CD4-positive, CD25-positive, alpha-beta regulatory T cell (primary cell): ENCODE measurements at regions not wholly inside any gene's neighbourhood (a gene's known extent, or its start where the extent isn't known, plus 50 kb on each side); places are given as distances from the start of the nearest gene placed in this dataset.

Experiments used
- ATAC-seq, 2 donors: fragments of 150-1000 bp; cut with Tn5 transposase; one replicate each; pipeline ENCODE4 v1.10.0; 2021; ENCODE audit warnings: low read depth in 2 of 2, moderate number of reproducible peaks in 2 of 2, moderate library complexity in 1 of 2
- DNase-seq, 3 donors: peaks; one replicate each; pipeline versions ENCODE4 v3.0.0 to v3.0.0-alpha.2; 2012 to 2022; ENCODE audit warnings: mixed read lengths in 1 of 3
- H3K27ac ChIP-seq: one replicate; pipeline ENCODE4 v1.7.0; 2013; ENCODE audit warnings: mild to moderate bottlenecking, low read length; ENCODE audit not compliant: insufficient read depth, poor library complexity, severe bottlenecking
- H3K27me3 ChIP-seq: one replicate; pipeline ENCODE4 v1.7.0; 2013; ENCODE audit warnings: low read length; ENCODE audit not compliant: control insufficient read depth, insufficient read depth
- H3K36me3 ChIP-seq: one replicate; pipeline ENCODE4 v1.7.0; 2013; ENCODE audit warnings: mild to moderate bottlenecking, low read length, moderate library complexity; ENCODE audit not compliant: control insufficient read depth, insufficient read depth
- H3K4me1 ChIP-seq: 2 replicates; pipeline ENCODE4 v1.7.0; 2013; ENCODE audit warnings: mild to moderate bottlenecking, low read length; ENCODE audit not compliant: insufficient read depth, control insufficient read depth, poor library complexity, severe bottlenecking
- H3K4me3 ChIP-seq: one replicate; pipeline ENCODE4 v1.7.0; 2013; ENCODE audit warnings: low read depth, mild to moderate bottlenecking, low read length, moderate library complexity
- H3K9me3 ChIP-seq, 2 experiments: 1 replicate in 1 of 2; 2 replicates in 1 of 2; pipeline ENCODE4 v1.7.0; 2013; ENCODE audit warnings: low read length in 2 of 2, mild to moderate bottlenecking in 1 of 2, moderate library complexity in 1 of 2; ENCODE audit not compliant: control insufficient read depth in 2 of 2
- H3K27ac Mint-ChIP-seq, 3 donors: one replicate each; pipeline ENCODE4 v1.8.0; 2020 to 2022; ENCODE audit warnings: mild to moderate bottlenecking in 3 of 3, mixed read lengths in 3 of 3, moderate library complexity in 2 of 3
- H3K27me3 Mint-ChIP-seq: one replicate; pipeline ENCODE4 v1.8.0; 2022; ENCODE audit warnings: mild to moderate bottlenecking, mixed read lengths
- H3K36me3 Mint-ChIP-seq: one replicate; pipeline ENCODE4 v1.8.0; 2020; ENCODE audit warnings: mixed read lengths
- H3K4me1 Mint-ChIP-seq, 4 donors: one replicate each; pipeline ENCODE4 v1.8.0; 2020 to 2022; ENCODE audit warnings: mixed read lengths in 4 of 4, mild to moderate bottlenecking in 1 of 4
- H3K4me3 Mint-ChIP-seq, 4 donors: one replicate each; pipeline ENCODE4 v1.8.0; 2020 to 2022; ENCODE audit warnings: mild to moderate bottlenecking in 4 of 4, mixed read lengths in 4 of 4, moderate library complexity in 3 of 4
- H3K9me3 Mint-ChIP-seq, 7 donors: one replicate each; pipeline ENCODE4 v1.8.0; 2020 to 2022; ENCODE audit warnings: mixed read lengths in 7 of 7, mild to moderate bottlenecking in 3 of 7, moderate library complexity in 2 of 7

DNA sequence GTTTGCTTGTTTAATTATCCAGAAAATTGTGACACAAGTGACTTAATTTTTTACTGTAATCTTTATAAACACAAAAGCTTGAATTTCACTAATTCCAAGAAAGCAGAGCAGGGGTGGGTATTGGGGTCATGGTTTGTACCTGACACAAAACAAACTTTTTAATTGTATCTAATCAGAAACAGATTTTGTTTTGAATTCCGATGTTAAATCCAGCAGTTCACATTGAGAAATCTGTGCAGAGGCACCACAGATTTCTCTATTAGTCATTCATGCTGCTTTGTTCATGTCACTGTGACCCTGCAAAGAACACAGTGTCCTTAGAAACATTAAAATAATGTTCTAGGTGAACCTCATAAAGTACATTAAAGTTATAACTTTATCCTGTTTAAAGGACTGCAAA lies 443.4 kb downstream of the NYAP2 start:
- Mint-ChIP-seq H3K9me3 (peaks cover 0 to 3% (median 0%) of the 10 kb centered on the region in 7 donors), H3K27me3 (no peaks in the 10 kb centered on the region), H3K27ac (no peak overlapping the region), H3K4me3 (no peak overlapping the region), H3K4me1 (no peaks in the 10 kb centered on the region), H3K36me3 (no peaks in the 10 kb centered on the region)
- ATAC-seq (no peak), DNase-seq (no peak)
- Histone ChIP-seq H3K27ac (no peak overlapping the region), H3K4me1 (no peaks in the 10 kb centered on the region), H3K9me3 (no peaks in the 10 kb centered on the region), H3K36me3 (no peaks in the 10 kb centered on the region), H3K27me3 (no peaks in the 10 kb centered on the region), H3K4me3 (no peak overlapping the region)

DNA sequence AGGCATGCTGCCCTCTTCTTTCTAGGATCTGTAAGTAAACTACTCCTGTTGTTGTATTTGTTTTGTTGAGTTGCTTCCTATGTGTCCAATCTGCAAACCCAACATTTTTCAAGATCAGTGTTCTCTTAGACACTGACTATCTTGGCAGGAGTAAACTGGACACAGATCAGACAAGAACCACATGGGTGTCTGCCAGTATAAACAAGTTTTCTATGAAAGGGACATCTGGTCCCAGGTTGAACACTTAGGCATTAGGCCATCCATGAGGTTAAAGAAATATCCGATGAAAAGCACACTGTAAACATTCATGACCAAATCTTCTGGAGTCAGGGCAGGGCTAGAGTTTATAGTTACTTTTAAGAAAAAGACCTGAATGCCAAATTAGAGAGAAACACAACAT lies 441.8 kb downstream of the NYAP2 start:
- Mint-ChIP-seq H3K4me1 (no peaks in the 10 kb centered on the region), H3K4me3 (no peak overlapping the region), H3K36me3 (no peaks in the 10 kb centered on the region), H3K27ac (no peak overlapping the region), H3K9me3 (peaks cover 0 to 3% (median 0%) of the 10 kb centered on the region in 7 donors), H3K27me3 (no peaks in the 10 kb centered on the region)
- DNase-seq (no peak), ATAC-seq (no peak)
- H3K27me3 ChIP-seq, result no peaks in the 10 kb centered on the region
- no peaks in the 10 kb centered on the region for H3K4me1 ChIP-seq
- H3K9me3 ChIP-seq, result no peaks in the 10 kb centered on the region
- H3K4me3 ChIP-seq, result no peak overlapping the region
- H3K36me3 ChIP-seq, result no peaks in the 10 kb centered on the region
- H3K27ac ChIP-seq, result no peak overlapping the region

DNA sequence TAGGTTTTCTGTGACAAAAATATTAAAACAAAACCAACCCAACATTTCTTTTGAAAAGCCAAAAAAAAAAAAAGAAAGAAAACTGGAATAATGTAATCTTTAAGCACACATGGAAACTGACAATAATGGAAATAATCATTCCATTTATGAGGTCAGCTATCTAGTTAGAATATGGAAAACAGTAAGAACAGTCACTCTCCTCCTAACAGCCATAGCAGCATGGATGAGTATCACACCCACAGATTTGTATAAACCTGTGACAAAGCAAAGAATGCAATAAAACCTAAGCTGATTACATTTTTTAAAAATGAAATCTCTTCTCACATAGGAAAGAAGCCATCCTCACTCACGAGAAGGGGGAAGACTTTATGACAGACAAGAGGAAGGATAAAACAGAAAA lies 437.8 kb downstream of the NYAP2 start:
- no peak overlapping the region for H3K4me3 ChIP-seq
- no peak for DNase-seq
- no peak overlapping the region for H3K27ac Mint-ChIP-seq
- H3K27me3 Mint-ChIP-seq, result no peaks in the 10 kb centered on the region
- H3K4me1 ChIP-seq, result no peaks in the 10 kb centered on the region
- no peak overlapping the region for H3K4me3 Mint-ChIP-seq
- no peaks in the 10 kb centered on the region for H3K36me3 Mint-ChIP-seq
- H3K9me3 Mint-ChIP-seq, result peaks cover 0 to 3% (median 0%) of the 10 kb centered on the region in 7 donors
- H3K9me3 ChIP-seq, result no peaks in the 10 kb centered on the region
- H3K27ac ChIP-seq, result no peak overlapping the region
- no peaks in the 10 kb centered on the region for H3K4me1 Mint-ChIP-seq
- H3K27me3 ChIP-seq, result no peaks in the 10 kb centered on the region
- no peaks in the 10 kb centered on the region for H3K36me3 ChIP-seq
- no peak for ATAC-seq

DNA sequence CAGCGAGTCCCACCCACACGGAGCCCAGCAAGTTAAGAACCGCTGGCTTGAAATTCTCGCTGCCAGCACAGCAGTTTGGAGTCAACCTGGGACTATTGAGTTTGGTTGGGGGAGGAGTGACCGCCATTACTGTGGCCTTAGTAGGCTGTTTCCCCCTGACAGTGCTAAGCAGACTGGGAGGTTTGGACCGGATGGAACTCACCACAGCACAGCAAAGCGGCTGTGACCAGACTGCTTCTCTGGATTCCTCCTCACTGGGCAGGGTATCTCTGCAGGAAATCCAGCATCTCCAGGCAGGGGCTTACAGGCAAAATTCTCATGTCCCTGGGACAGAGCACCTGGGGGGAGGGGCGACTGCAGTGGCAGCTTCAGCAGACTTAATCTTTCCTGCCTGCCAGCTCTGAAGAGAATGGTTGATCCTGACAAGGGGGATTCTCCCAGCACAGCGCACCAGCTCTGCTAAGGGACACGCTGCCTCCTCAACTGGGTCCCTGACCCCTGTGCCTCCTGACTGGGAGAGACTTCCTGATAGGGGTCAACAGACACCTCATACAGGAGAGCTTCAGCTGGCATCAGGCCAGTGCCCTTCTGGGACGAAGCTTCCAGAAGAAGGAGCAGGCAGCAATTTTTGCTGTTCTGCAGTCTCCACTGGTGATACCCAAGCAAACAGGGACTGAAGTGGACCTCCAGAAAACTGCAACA lies 425.4 kb downstream of the NYAP2 start:
- ATAC-seq, result no peak
- H3K4me1 ChIP-seq, result no peaks in the 10 kb centered on the region

DNA sequence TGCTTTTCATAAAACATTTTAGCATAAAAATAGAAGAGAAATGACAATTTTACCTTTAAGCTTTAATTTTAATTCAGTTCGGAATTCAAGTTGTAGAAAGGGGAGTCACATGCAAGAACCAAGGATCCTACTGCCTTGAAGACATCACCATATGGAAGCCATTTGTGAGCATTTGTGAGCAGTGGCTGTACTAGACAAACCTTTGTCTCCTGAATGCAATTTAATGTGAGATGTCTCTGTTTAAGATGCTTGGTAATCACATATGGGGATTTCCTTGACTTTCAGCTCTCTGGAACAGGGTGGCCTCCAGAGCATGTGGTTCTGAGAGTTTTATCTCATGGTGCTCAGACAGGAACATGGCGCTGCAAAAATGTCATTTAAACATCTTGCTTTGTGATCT lies 421.8 kb downstream of the NYAP2 start:
- Histone ChIP-seq H3K27ac (no peak overlapping the region), H3K9me3 (no peaks in the 10 kb centered on the region), H3K4me1 (no peaks in the 10 kb centered on the region), H3K4me3 (no peak overlapping the region), H3K27me3 (no peaks in the 10 kb centered on the region), H3K36me3 (no peaks in the 10 kb centered on the region)
- no peaks in the 10 kb centered on the region for H3K36me3 Mint-ChIP-seq
- no peaks in the 10 kb centered on the region for H3K27me3 Mint-ChIP-seq
- DNase-seq, result no peak
- no peaks in the 10 kb centered on the region for H3K4me1 Mint-ChIP-seq
- no peak for ATAC-seq
- H3K27ac Mint-ChIP-seq, result no peak overlapping the region
- no peak overlapping the region for H3K4me3 Mint-ChIP-seq
- H3K9me3 Mint-ChIP-seq, result peaks cover 0 to 10% (median 4%) of the 10 kb centered on the region in 7 donors

More for the DNA sequence above, 425.4 kb downstream of the NYAP2 start:
- H3K27ac Mint-ChIP-seq, result no peak overlapping the region
- H3K27me3 Mint-ChIP-seq, result no peaks in the 10 kb centered on the region
- Histone ChIP-seq H3K36me3 (no peaks in the 10 kb centered on the region), H3K9me3 (no peaks in the 10 kb centered on the region), H3K27me3 (no peaks in the 10 kb centered on the region), H3K27ac (no peak overlapping the region), H3K4me3 (no peak overlapping the region)
- DNase-seq, result no peak
- no peaks in the 10 kb centered on the region for H3K4me1 Mint-ChIP-seq
- no peaks in the 10 kb centered on the region for H3K36me3 Mint-ChIP-seq
- peaks cover 0 to 16% (median 2%) of the 10 kb centered on the region in 7 donors for H3K9me3 Mint-ChIP-seq
- H3K4me3 Mint-ChIP-seq, result no peak overlapping the region

DNA sequence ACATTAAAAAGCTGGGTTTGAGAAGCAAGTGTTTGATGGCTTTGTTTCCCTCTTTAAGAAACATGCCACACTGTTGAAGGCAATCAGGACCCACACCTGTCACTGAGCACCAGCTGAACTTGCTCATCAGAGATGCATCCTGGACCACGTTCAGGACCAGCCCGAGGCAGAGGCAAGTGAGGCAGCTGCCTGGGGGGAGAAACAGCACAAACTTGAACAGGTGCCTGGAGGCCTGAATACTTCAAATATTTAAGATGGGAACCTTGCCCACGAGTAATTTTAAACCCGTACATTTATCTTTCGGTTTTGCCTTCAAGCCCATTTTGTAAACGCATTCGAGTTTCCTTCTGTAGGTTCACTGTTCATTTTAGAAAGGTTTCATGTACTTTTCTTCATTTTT lies 421.3 kb downstream of the NYAP2 start:
- H3K36me3 Mint-ChIP-seq, result no peaks in the 10 kb centered on the region
- Histone ChIP-seq H3K27me3 (no peaks in the 10 kb centered on the region), H3K27ac (no peak overlapping the region), H3K36me3 (no peaks in the 10 kb centered on the region), H3K4me1 (no peaks in the 10 kb centered on the region), H3K4me3 (no peak overlapping the region), H3K9me3 (no peaks in the 10 kb centered on the region)
- no peak for ATAC-seq
- no peaks in the 10 kb centered on the region for H3K4me1 Mint-ChIP-seq
- no peak overlapping the region for H3K4me3 Mint-ChIP-seq
- DNase-seq, result no peak
- H3K27me3 Mint-ChIP-seq, result no peaks in the 10 kb centered on the region
- H3K9me3 Mint-ChIP-seq, result peaks cover 0 to 6% (median 4%) of the 10 kb centered on the region in 7 donors
- no peak overlapping the region for H3K27ac Mint-ChIP-seq

DNA sequence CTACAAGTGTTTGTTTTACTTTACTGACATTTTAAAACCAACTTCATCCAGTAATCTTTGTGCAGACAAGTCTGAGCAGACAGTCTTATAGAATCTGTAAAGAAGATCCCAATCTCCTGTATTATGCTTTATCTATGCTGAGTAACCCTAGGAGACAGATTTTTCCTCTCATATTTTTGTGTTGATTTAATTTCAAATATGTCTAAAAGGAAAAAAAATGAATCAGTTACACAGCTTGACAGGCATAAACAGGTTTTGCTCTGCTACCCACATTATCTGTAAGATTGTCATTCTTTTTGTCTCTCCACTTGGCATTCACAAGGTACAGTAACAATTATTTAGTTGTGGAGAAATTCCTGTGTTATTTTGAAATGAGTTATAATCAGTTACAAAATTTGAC lies 415.0 kb downstream of the NYAP2 start:
- Histone ChIP-seq H3K27me3 (no peaks in the 10 kb centered on the region), H3K4me1 (no peaks in the 10 kb centered on the region), H3K36me3 (no peaks in the 10 kb centered on the region), H3K27ac (no peak overlapping the region), H3K4me3 (no peak overlapping the region), H3K9me3 (no peaks in the 10 kb centered on the region)
- Mint-ChIP-seq H3K9me3 (peaks cover 0 to 6% (median 0%) of the 10 kb centered on the region in 7 donors), H3K36me3 (no peaks in the 10 kb centered on the region), H3K4me1 (no peaks in the 10 kb centered on the region), H3K27me3 (no peaks in the 10 kb centered on the region), H3K4me3 (no peak overlapping the region), H3K27ac (no peak overlapping the region)
- DNase-seq (no peak), ATAC-seq (no peak)

DNA sequence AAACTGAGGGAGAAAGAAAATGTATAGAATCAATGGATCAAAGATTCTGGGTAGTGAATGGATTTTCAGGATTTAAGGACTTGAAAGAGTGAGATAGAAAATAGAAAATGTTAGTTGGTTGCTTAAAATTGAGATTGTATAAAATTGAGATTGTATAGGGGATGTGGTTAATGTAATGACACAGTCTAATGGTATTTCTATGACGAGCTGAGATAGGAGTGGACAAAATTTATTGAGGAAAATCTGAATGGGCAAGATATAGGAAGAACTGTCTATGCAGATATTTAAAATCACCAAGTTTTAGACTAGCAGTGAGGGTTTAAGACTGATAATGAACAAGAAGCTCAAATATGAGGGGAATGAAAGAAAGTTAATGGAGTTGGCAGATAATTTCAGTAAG lies 406.6 kb downstream of the NYAP2 start:
- H3K27ac Mint-ChIP-seq, result no peak overlapping the region
- no peak overlapping the region for H3K27ac ChIP-seq
- no peaks in the 10 kb centered on the region for H3K9me3 ChIP-seq
- no peak for DNase-seq
- no peak overlapping the region for H3K4me3 ChIP-seq
- H3K4me1 Mint-ChIP-seq, result no peaks in the 10 kb centered on the region
- no peak overlapping the region for H3K4me3 Mint-ChIP-seq
- H3K4me1 ChIP-seq, result no peaks in the 10 kb centered on the region
- no peaks in the 10 kb centered on the region for H3K36me3 Mint-ChIP-seq
- no peaks in the 10 kb centered on the region for H3K27me3 ChIP-seq
- H3K27me3 Mint-ChIP-seq, result no peaks in the 10 kb centered on the region
- peaks cover 0 to 1% (median 0%) of the 10 kb centered on the region in 7 donors for H3K9me3 Mint-ChIP-seq
- ATAC-seq, result no peak
- no peaks in the 10 kb centered on the region for H3K36me3 ChIP-seq
